ENCODE measurements at regions not wholly inside any gene's neighbourhood (a gene's known extent, or its start where the extent isn't known, plus 50 kb on each side); places are given as distances from the start of the nearest gene placed in this dataset.

DNA sequence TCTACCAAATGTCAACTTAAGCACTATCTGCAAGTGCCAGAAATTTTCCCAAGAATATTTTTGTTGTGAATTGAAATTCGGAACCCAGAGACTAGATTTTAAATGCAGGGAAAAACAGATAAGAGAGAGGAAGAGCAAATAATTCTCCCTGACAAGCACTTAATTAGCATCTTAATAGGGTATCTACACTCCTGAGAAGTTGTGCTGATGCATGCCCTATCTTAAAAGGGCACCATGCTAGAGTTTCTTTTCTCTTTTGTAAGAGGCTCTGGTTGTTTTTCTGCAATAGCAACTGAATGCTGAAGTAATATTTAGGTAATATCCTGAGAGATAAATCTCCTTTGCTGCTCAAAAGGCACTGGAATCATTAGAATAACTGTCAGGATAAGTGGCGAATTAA is 139.9 kb upstream of the UGT8 start:
- no peaks in the 10 kb centered on the region for H3K9me3 Mint-ChIP-seq
- no peaks in the 10 kb centered on the region for H3K4me1 Mint-ChIP-seq
- POLR2A ChIA-PET = no interaction called here
- no peak overlapping the region for H3K4me3 Mint-ChIP-seq
- H3K27ac Mint-ChIP-seq = no peak overlapping the region
- H3K36me3 Mint-ChIP-seq (ENCODE audit: low read depth) = no peaks in the 10 kb centered on the region
- DNase-seq = no peak
- H3K27me3 Mint-ChIP-seq = no peaks in the 10 kb centered on the region
- CTCF ChIA-PET = no interaction called here

GRCh38 chr4:114464726-114465272 is 133.8 kb upstream of the UGT8 start:
- CTCF ChIA-PET = no interaction called here
- no peaks in the 10 kb centered on the region for H3K36me3 Mint-ChIP-seq (ENCODE audit: low read depth)
- DNase-seq = no peak

DNA sequence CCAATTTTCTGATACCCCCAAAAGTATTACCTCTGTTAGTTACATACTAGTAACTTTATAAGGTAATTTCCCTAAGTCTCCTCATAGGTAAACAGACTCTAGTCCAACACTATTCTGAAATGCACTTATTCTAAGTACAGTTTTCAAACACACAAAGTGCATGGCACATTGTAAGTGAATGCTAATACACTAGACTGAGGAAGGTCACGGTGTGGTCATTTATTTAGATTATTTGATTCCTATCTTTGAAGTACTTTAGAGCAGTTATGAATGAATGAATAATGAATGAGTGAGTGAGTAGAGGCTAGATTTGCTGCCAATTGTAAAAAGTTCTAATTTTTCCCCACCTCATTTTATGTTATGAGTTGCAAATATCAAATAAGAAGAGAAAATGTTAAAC is 132.8 kb upstream of the UGT8 start:
- H3K9me3 Mint-ChIP-seq = no peaks in the 10 kb centered on the region
- CTCF ChIA-PET = no interaction called here
- H3K4me3 Mint-ChIP-seq = no peak overlapping the region
- DNase-seq = no peak
- no peaks in the 10 kb centered on the region for H3K27me3 Mint-ChIP-seq
- H3K36me3 Mint-ChIP-seq (ENCODE audit: low read depth) = no peaks in the 10 kb centered on the region
- POLR2A ChIA-PET = no interaction called here
- H3K27ac Mint-ChIP-seq = no peak overlapping the region
- H3K4me1 Mint-ChIP-seq = no peaks in the 10 kb centered on the region

More at GRCh38 chr4:114464726-114465272, 133.8 kb upstream of the UGT8 start:
- H3K4me3 Mint-ChIP-seq = no peak overlapping the region
- H3K27ac Mint-ChIP-seq = no peak overlapping the region
- POLR2A ChIA-PET = no interaction called here
- no peaks in the 10 kb centered on the region for H3K9me3 Mint-ChIP-seq
- no peaks in the 10 kb centered on the region for H3K27me3 Mint-ChIP-seq
- no peaks in the 10 kb centered on the region for H3K4me1 Mint-ChIP-seq

DNA sequence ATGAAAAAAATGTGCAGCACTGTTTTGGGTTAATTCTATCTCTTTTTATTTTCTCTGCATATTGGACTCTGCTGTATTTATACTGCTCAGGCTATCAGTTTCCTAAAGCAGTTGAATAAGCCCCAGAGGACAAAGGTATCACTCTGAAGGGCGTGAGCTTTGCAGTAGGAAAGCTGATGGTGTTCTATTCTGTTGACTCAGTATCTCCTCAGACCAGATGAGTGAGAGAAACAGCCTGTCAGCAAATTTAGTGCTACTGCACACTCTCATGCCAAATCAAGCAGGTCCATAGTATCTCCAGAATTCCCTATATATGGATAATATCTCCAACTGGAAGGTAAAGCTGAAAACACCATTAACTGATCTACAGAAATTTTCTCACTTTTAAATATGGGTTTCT is 132.3 kb upstream of the UGT8 start:
- no peak for DNase-seq
- Mint-ChIP-seq H3K4me3 (no peak overlapping the region), H3K27me3 (no peaks in the 10 kb centered on the region), H3K36me3 (ENCODE audit: low read depth) (no peaks in the 10 kb centered on the region), H3K27ac (no peak overlapping the region), H3K9me3 (no peaks in the 10 kb centered on the region), H3K4me1 (no peaks in the 10 kb centered on the region)
- ChIA-PET CTCF (no interaction called here), POLR2A (no interaction called here)

GRCh38 chr4:114472269-114473032 is 126.2 kb upstream of the UGT8 start:
- ChIA-PET CTCF (no interaction called here), POLR2A (no interaction called here)
- DNase-seq = no peak
- Mint-ChIP-seq H3K4me3 (no peak overlapping the region), H3K27ac (no peak overlapping the region), H3K9me3 (no peaks in the 10 kb centered on the region), H3K27me3 (no peaks in the 10 kb centered on the region), H3K4me1 (no peaks in the 10 kb centered on the region), H3K36me3 (ENCODE audit: low read depth) (no peaks in the 10 kb centered on the region)

GRCh38 chr4:114474188-114474800 is 124.3 kb upstream of the UGT8 start:
- DNase-seq = no peak
- ChIA-PET POLR2A (no interaction called here), CTCF (no interaction called here)
- Mint-ChIP-seq H3K4me3 (no peak overlapping the region), H3K36me3 (ENCODE audit: low read depth) (no peaks in the 10 kb centered on the region), H3K27me3 (no peaks in the 10 kb centered on the region), H3K4me1 (no peaks in the 10 kb centered on the region), H3K27ac (no peak overlapping the region), H3K9me3 (no peaks in the 10 kb centered on the region)

DNA sequence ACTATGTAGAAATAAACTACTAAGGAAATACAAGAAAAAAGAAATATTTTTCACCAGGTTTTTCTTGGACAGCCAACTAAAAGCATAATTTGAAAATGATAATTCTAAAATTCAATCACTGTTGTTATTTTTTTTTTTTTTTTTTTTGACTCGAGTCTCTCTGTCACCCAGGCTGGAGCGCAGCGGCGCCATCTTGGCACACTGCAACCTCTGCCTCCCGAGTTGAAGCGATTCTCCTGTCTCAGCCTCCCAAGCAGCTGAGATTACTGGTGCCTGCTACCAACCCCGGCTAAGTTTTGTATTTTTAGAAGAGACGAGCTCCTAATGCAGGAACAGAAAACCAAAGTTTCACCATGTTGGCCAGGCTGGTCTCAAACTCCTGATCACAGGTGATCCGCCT is 122.3 kb upstream of the UGT8 start:
- Mint-ChIP-seq H3K27me3 (no peaks in the 10 kb centered on the region), H3K9me3 (no peaks in the 10 kb centered on the region), H3K27ac (no peak overlapping the region), H3K4me3 (no peak overlapping the region), H3K4me1 (no peaks in the 10 kb centered on the region), H3K36me3 (ENCODE audit: low read depth) (no peaks in the 10 kb centered on the region)
- DNase-seq = no peak
- ChIA-PET POLR2A (interaction anchor here (0.6 kb wide), 1 partner anchor 231 kb away, joined by 3 read pairs; no protein-coding TSS in a partner anchor), CTCF (interaction anchor here (0.6 kb wide), 1 partner anchor 154 kb away, joined by 3 read pairs; no protein-coding TSS in a partner anchor)

DNA sequence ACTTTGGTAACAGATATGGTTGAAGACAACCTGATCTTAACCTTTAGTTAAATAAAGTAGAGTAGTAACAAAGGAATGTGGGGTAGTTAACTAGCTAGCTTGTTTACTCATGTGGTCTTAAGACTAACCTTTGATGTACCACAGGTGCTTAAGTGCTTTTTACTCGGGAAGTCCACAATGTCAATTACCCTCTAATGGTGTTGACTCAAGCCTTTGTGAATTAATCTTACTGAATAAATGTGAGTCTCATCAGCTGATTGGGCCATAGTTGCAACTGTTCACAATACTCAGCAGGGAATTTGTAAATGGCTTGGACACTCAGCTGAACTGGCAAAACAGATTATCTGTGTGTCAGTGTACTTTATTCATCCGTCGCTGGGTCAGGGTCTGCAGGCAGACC is 119.0 kb upstream of the UGT8 start:
- DNase-seq = no peak
- H3K4me3 Mint-ChIP-seq = no peak overlapping the region
- H3K27me3 Mint-ChIP-seq = no peaks in the 10 kb centered on the region
- CTCF ChIA-PET = no interaction called here
- no peaks in the 10 kb centered on the region for H3K4me1 Mint-ChIP-seq
- H3K36me3 Mint-ChIP-seq (ENCODE audit: low read depth) = no peaks in the 10 kb centered on the region
- POLR2A ChIA-PET = no interaction called here
- H3K9me3 Mint-ChIP-seq = no peaks in the 10 kb centered on the region
- no peak overlapping the region for H3K27ac Mint-ChIP-seq

DNA sequence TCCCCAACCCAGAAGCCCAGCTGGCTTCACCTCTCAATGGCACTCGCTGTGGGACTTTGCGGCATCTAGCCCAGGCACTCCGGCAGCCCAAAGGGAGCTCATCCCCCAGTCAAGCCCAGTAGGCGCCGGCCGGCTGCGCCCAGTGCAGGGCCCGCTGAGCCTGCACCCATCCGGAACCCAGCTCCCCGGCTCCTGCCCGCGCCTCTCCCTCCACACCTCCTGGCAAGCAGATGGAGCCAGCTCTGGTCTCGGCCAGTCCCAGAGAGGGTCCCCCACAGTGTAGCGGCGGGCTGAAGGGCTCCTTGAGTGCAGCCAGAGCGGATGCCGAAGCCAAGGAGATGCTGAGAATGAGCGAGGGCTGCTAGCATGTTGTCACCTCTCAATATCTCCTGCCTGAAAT is 116.8 kb upstream of the UGT8 start:
- no peak overlapping the region for H3K27ac Mint-ChIP-seq
- POLR2A ChIA-PET = no interaction called here
- H3K36me3 Mint-ChIP-seq (ENCODE audit: low read depth) = no peaks in the 10 kb centered on the region

GRCh38 chr4:114487101-114487500 is 111.5 kb upstream of the UGT8 start:
- Mint-ChIP-seq H3K27me3 (no peaks in the 10 kb centered on the region), H3K36me3 (ENCODE audit: low read depth) (no peaks in the 10 kb centered on the region), H3K4me1 (no peaks in the 10 kb centered on the region), H3K4me3 (no peak overlapping the region), H3K27ac (no peak overlapping the region), H3K9me3 (no peaks in the 10 kb centered on the region)
- DNase-seq = no peak
- ChIA-PET CTCF (no interaction called here), POLR2A (no interaction called here)

More for the DNA sequence above, 116.8 kb upstream of the UGT8 start:
- no peak for DNase-seq
- CTCF ChIA-PET = no interaction called here
- H3K4me1 Mint-ChIP-seq = no peaks in the 10 kb centered on the region
- H3K4me3 Mint-ChIP-seq = no peak overlapping the region
- no peaks in the 10 kb centered on the region for H3K27me3 Mint-ChIP-seq
- no peaks in the 10 kb centered on the region for H3K9me3 Mint-ChIP-seq

- Mint-ChIP-seq H3K4me3 (no peak overlapping the region), H3K27ac (no peak overlapping the region), H3K9me3 (no peaks in the 10 kb centered on the region), H3K27me3 (no peaks in the 10 kb centered on the region), H3K36me3 (ENCODE audit: low read depth) (no peaks in the 10 kb centered on the region), H3K4me1 (no peaks in the 10 kb centered on the region)
- CTCF ChIA-PET = no interaction called here
- DNase-seq = no peak
- POLR2A ChIA-PET = no interaction called here
Measured at GRCh38 chr4:114488301-114488982, 110.2 kb upstream of the UGT8 start.

DNA sequence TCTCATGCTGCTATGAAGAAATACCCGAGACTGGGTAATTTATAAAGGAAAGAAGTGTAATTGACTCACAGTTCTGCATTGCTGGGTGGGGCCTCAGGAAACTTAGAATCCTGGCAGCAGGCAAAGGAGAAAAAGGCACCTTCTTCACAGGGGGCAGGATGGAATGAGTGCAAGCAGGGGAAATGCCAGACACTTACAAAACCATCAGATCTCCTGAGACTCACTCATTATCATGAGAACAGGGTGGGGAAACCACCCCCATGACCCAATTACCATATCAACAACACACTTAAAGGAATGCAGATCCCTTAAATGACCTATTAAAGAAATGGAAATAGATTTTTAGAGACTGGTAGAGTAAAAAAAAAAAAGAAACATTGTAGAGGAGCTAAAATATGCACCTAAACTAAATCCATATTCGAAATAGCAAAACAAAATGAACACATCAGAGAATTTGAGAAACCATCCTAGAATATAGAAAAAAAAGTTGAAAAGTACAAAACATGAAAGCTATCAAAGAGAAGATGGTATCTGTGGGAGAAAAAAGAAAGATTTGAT is 104.3 kb upstream of the UGT8 start:
- DNase-seq = no peak
- POLR2A ChIA-PET = no interaction called here
- Mint-ChIP-seq H3K4me1 (no peaks in the 10 kb centered on the region), H3K27me3 (no peaks in the 10 kb centered on the region), H3K27ac (no peak overlapping the region), H3K36me3 (ENCODE audit: low read depth) (no peaks in the 10 kb centered on the region), H3K4me3 (no peak overlapping the region), H3K9me3 (no peaks in the 10 kb centered on the region)
- CTCF ChIA-PET = no interaction called here

- Mint-ChIP-seq H3K27ac (no peak overlapping the region), H3K4me1 (no peaks in the 10 kb centered on the region), H3K9me3 (no peaks in the 10 kb centered on the region), H3K27me3 (no peaks in the 10 kb centered on the region), H3K4me3 (no peak overlapping the region), H3K36me3 (ENCODE audit: low read depth) (no peaks in the 10 kb centered on the region)
- no peak for DNase-seq
- CTCF ChIA-PET = no interaction called here
- POLR2A ChIA-PET = no interaction called here
Measured at GRCh38 chr4:114495471-114495928, 103.1 kb upstream of the UGT8 start.

Measured in activated CD4-positive, alpha-beta T cell treated with anti-CD3 and anti-CD28 coated beads, Interleukin-2, amount 10 ng/mL, durations not matched to agents 7 days and 5 days (primary cell).